ENCODE measurements at regions not wholly inside any gene's neighbourhood (a gene's known extent, or its start where the extent isn't known, plus 50 kb on each side); places are given as distances from the start of the nearest gene placed in this dataset.
A peak's percentile ranks its signal among the peaks of the same experiment; 100 is the strongest.
"Not testable (repeated sequence)": the region's sequence is repeated elsewhere in the genome, so short reads cannot be mapped to it uniquely, and the experiment has no call there.

DNA sequence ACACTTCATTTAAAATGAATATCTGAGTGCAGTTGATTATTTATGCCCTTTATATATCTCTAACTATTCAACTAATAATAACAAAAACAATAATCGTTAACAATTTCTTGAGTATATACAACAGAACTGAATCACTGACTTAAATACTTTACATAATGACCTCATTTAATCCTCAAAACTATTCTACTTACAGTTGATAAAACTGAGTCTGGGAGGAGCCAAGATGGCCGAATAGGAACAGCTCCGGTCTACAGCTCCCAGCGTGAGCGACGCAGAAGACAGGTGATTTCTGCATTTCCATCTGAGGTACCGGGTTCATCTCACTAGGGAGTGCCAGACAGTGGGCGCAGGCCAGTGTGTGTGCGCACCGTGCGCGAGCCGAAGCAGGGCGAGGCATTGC, 163.6 kb downstream of the LRRN1 start:
- H3K36me3 ChIP-seq (ENCODE audit: control insufficient read depth in 5 of 5, insufficient read depth in 5 of 5, low read length in 5 of 5); H3K27ac ChIP-seq (ENCODE audit: low read depth, low read length); H3K4me1 ChIP-seq (ENCODE audit: control insufficient read depth in 5 of 5, insufficient read depth in 5 of 5, low read length in 5 of 5): not testable (repeated sequence)

DNA sequence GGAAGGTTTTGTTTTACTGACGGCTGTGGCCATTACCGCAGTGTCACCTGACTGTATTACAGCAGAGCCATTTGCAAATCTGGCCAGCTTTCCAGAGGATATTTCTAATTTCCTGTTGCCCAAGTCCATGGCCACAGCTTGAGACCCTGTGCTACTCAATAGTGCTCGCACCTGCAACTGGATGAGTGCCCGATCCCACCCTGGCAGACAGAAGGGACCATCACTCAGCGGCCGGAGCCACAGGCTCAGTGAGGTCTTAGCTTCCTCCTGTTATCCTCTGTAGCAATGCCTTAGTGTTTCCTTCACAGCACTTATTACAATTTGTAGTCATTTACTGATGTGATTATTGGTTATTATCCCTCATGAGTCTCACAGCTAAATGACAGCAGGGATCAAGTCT, 184.8 kb downstream of the LRRN1 start:
- no peaks in the 10 kb centered on the region for H3K36me3 ChIP-seq (ENCODE audit: control insufficient read depth in 5 of 5, insufficient read depth in 5 of 5, low read length in 5 of 5)

More for the DNA sequence above, 163.6 kb downstream of the LRRN1 start:
- H3K4me3 ChIP-seq (ENCODE audit: low read depth in 1 of 5, low read length in 5 of 5); H3K9me3 ChIP-seq (ENCODE audit: control insufficient read depth in 5 of 5, low read length in 5 of 5); H3K27me3 ChIP-seq (ENCODE audit: control insufficient read depth in 5 of 5, insufficient read depth in 4 of 5, low read length in 5 of 5); H3K9ac ChIP-seq (ENCODE audit: low read length in 5 of 5): not testable (repeated sequence)

DNA sequence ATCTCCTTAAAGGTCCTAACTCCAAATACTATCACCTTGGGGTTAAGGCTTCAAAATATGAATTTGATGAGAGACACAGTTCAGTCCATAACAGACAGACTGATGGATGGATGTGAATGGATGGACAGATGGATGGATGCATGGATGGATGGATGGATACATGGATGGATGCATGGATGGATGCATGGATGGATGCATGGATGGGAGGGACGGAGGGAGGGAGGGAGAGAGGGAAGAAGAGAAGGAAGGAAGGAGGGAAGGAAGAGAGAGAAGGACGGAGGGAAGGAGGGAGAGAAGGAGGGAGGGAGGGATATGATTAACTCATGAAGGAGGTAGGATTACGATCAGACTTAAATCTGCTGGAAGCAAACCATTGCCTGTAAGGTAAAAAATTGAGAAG, 192.4 kb downstream of the LRRN1 start:
- no peaks in the 10 kb centered on the region for H3K4me1 ChIP-seq (ENCODE audit: control insufficient read depth in 5 of 5, insufficient read depth in 5 of 5, low read length in 5 of 5)

More for the DNA sequence above, 184.8 kb downstream of the LRRN1 start:
- Histone ChIP-seq H3K9ac (ENCODE audit: low read length in 5 of 5) (no peak overlapping the region), H3K27me3 (ENCODE audit: control insufficient read depth in 5 of 5, insufficient read depth in 4 of 5, low read length in 5 of 5) (no peaks in the 10 kb centered on the region), H3K9me3 (ENCODE audit: control insufficient read depth in 5 of 5, low read length in 5 of 5) (no peaks in the 10 kb centered on the region), H3K27ac (ENCODE audit: low read depth, low read length) (no peak overlapping the region), H3K4me3 (ENCODE audit: low read depth in 1 of 5, low read length in 5 of 5) (no peak overlapping the region), H3K4me1 (ENCODE audit: control insufficient read depth in 5 of 5, insufficient read depth in 5 of 5, low read length in 5 of 5) (no peaks in the 10 kb centered on the region)

GRCh38 chr3:3992312-3992874, 193.2 kb downstream of the LRRN1 start:
- Histone ChIP-seq H3K36me3 (ENCODE audit: control insufficient read depth in 5 of 5, insufficient read depth in 5 of 5, low read length in 5 of 5) (no peaks in the 10 kb centered on the region), H3K27me3 (ENCODE audit: control insufficient read depth in 5 of 5, insufficient read depth in 4 of 5, low read length in 5 of 5) (no peaks in the 10 kb centered on the region)

More for the DNA sequence above, 192.4 kb downstream of the LRRN1 start:
- Histone ChIP-seq H3K36me3 (ENCODE audit: control insufficient read depth in 5 of 5, insufficient read depth in 5 of 5, low read length in 5 of 5) (no peaks in the 10 kb centered on the region), H3K27ac (ENCODE audit: low read depth, low read length) (no peak overlapping the region), H3K9ac (ENCODE audit: low read length in 5 of 5) (no peak overlapping the region), H3K9me3 (ENCODE audit: control insufficient read depth in 5 of 5, low read length in 5 of 5) (no peaks in the 10 kb centered on the region), H3K4me3 (ENCODE audit: low read depth in 1 of 5, low read length in 5 of 5) (no peak overlapping the region), H3K27me3 (ENCODE audit: control insufficient read depth in 5 of 5, insufficient read depth in 4 of 5, low read length in 5 of 5) (no peaks in the 10 kb centered on the region)

GRCh38 chr3:3998140-3998922, 199.1 kb downstream of the LRRN1 start:
- no peaks in the 10 kb centered on the region for H3K27me3 ChIP-seq (ENCODE audit: control insufficient read depth in 5 of 5, insufficient read depth in 4 of 5, low read length in 5 of 5)
- no peak overlapping the region for H3K9ac ChIP-seq (ENCODE audit: low read length in 5 of 5)
- H3K4me3 ChIP-seq (ENCODE audit: low read depth in 1 of 5, low read length in 5 of 5), result no peak overlapping the region
- H3K9me3 ChIP-seq (ENCODE audit: control insufficient read depth in 5 of 5, low read length in 5 of 5), result peaks cover 0 to 3% (median 0%) of the 10 kb centered on the region in 5 donors
- H3K4me1 ChIP-seq (ENCODE audit: control insufficient read depth in 5 of 5, insufficient read depth in 5 of 5, low read length in 5 of 5), result peaks cover 0 to 2% (median 0%) of the 10 kb centered on the region in 5 donors
- H3K27ac ChIP-seq (ENCODE audit: low read depth, low read length), result no peak overlapping the region
- no peaks in the 10 kb centered on the region for H3K36me3 ChIP-seq (ENCODE audit: control insufficient read depth in 5 of 5, insufficient read depth in 5 of 5, low read length in 5 of 5)

More at GRCh38 chr3:3992312-3992874, 193.2 kb downstream of the LRRN1 start:
- no peaks in the 10 kb centered on the region for H3K4me1 ChIP-seq (ENCODE audit: control insufficient read depth in 5 of 5, insufficient read depth in 5 of 5, low read length in 5 of 5)
- no peaks in the 10 kb centered on the region for H3K9me3 ChIP-seq (ENCODE audit: control insufficient read depth in 5 of 5, low read length in 5 of 5)
- no peak overlapping the region for H3K27ac ChIP-seq (ENCODE audit: low read depth, low read length)
- no peak overlapping the region for H3K9ac ChIP-seq (ENCODE audit: low read length in 5 of 5)
- H3K4me3 ChIP-seq (ENCODE audit: low read depth in 1 of 5, low read length in 5 of 5), result no peak overlapping the region

GRCh38 chr3:3999340-3999739, 200.1 kb downstream of the LRRN1 start:
- H3K9me3 ChIP-seq (ENCODE audit: control insufficient read depth in 5 of 5, low read length in 5 of 5); H3K4me3 ChIP-seq (ENCODE audit: low read depth in 1 of 5, low read length in 5 of 5); H3K36me3 ChIP-seq (ENCODE audit: control insufficient read depth in 5 of 5, insufficient read depth in 5 of 5, low read length in 5 of 5); H3K9ac ChIP-seq (ENCODE audit: low read length in 5 of 5); H3K4me1 ChIP-seq (ENCODE audit: control insufficient read depth in 5 of 5, insufficient read depth in 5 of 5, low read length in 5 of 5); H3K27ac ChIP-seq (ENCODE audit: low read depth, low read length); H3K27me3 ChIP-seq (ENCODE audit: control insufficient read depth in 5 of 5, insufficient read depth in 4 of 5, low read length in 5 of 5): not testable (repeated sequence)

- peaks cover 0 to 3% (median 0%) of the 10 kb centered on the region in 5 donors for H3K9me3 ChIP-seq (ENCODE audit: control insufficient read depth in 5 of 5, low read length in 5 of 5)
- no peak overlapping the region for H3K27ac ChIP-seq (ENCODE audit: low read depth, low read length)
- no peaks in the 10 kb centered on the region for H3K36me3 ChIP-seq (ENCODE audit: control insufficient read depth in 5 of 5, insufficient read depth in 5 of 5, low read length in 5 of 5)
- peaks cover 0 to 2% (median 0%) of the 10 kb centered on the region in 5 donors for H3K4me1 ChIP-seq (ENCODE audit: control insufficient read depth in 5 of 5, insufficient read depth in 5 of 5, low read length in 5 of 5)
- no peaks in the 10 kb centered on the region for H3K27me3 ChIP-seq (ENCODE audit: control insufficient read depth in 5 of 5, insufficient read depth in 4 of 5, low read length in 5 of 5)
- H3K9ac ChIP-seq (ENCODE audit: low read length in 5 of 5), result no peak overlapping the region
- no peak overlapping the region for H3K4me3 ChIP-seq (ENCODE audit: low read depth in 1 of 5, low read length in 5 of 5)
Observed at GRCh38 chr3:4001976-4002375, 202.7 kb downstream of the LRRN1 start.

GRCh38 chr3:4006288-4006687, 207.1 kb downstream of the LRRN1 start:
- Histone ChIP-seq H3K4me3 (ENCODE audit: low read depth in 1 of 5, low read length in 5 of 5) (no peak overlapping the region), H3K9ac (ENCODE audit: low read length in 5 of 5) (no peak overlapping the region), H3K27me3 (ENCODE audit: control insufficient read depth in 5 of 5, insufficient read depth in 4 of 5, low read length in 5 of 5) (no peaks in the 10 kb centered on the region), H3K36me3 (ENCODE audit: control insufficient read depth in 5 of 5, insufficient read depth in 5 of 5, low read length in 5 of 5) (no peaks in the 10 kb centered on the region), H3K4me1 (ENCODE audit: control insufficient read depth in 5 of 5, insufficient read depth in 5 of 5, low read length in 5 of 5) (peaks cover 0 to 7% (median 0%) of the 10 kb centered on the region in 5 donors), H3K27ac (ENCODE audit: low read depth, low read length) (no peak overlapping the region), H3K9me3 (ENCODE audit: control insufficient read depth in 5 of 5, low read length in 5 of 5) (no peaks in the 10 kb centered on the region)

DNA sequence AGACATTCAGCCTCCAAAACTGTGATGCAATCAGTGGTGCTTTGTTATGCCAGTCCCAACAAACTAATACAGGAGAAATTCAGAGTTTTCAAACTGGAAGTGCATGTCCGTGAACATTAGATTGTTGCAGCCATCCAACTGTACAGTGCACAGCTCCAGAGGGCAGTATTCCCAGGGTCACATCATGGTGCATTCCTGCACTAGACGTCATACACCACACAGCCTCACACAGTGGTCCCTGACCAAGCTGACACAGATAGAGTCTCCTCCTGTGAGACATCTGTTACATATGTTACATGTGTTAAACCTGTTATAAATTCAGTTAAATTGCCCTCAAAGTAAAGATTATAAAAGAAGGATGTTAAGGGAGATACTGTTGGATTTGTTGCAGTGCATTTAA, 209.0 kb downstream of the LRRN1 start:
- H3K27ac ChIP-seq (ENCODE audit: low read depth, low read length), result no peak overlapping the region
- no peak overlapping the region for H3K9ac ChIP-seq (ENCODE audit: low read length in 5 of 5)
- peaks cover 0 to 10% (median 0%) of the 10 kb centered on the region in 5 donors for H3K4me1 ChIP-seq (ENCODE audit: control insufficient read depth in 5 of 5, insufficient read depth in 5 of 5, low read length in 5 of 5)
- no peaks in the 10 kb centered on the region for H3K27me3 ChIP-seq (ENCODE audit: control insufficient read depth in 5 of 5, insufficient read depth in 4 of 5, low read length in 5 of 5)
- H3K36me3 ChIP-seq (ENCODE audit: control insufficient read depth in 5 of 5, insufficient read depth in 5 of 5, low read length in 5 of 5), result no peaks in the 10 kb centered on the region
- H3K4me3 ChIP-seq (ENCODE audit: low read depth in 1 of 5, low read length in 5 of 5), result no peak overlapping the region
- no peaks in the 10 kb centered on the region for H3K9me3 ChIP-seq (ENCODE audit: control insufficient read depth in 5 of 5, low read length in 5 of 5)

- H3K4me3 ChIP-seq (ENCODE audit: low read depth in 1 of 5, low read length in 5 of 5), result no peak overlapping the region
- no peaks in the 10 kb centered on the region for H3K27me3 ChIP-seq (ENCODE audit: control insufficient read depth in 5 of 5, insufficient read depth in 4 of 5, low read length in 5 of 5)
- H3K4me1 ChIP-seq (ENCODE audit: control insufficient read depth in 5 of 5, insufficient read depth in 5 of 5, low read length in 5 of 5), result peaks cover 0 to 10% (median 0%) of the 10 kb centered on the region in 5 donors
- H3K9ac ChIP-seq (ENCODE audit: low read length in 5 of 5), result peak overlapping the region in 1 of 5 donors; percentile 2
- no peaks in the 10 kb centered on the region for H3K36me3 ChIP-seq (ENCODE audit: control insufficient read depth in 5 of 5, insufficient read depth in 5 of 5, low read length in 5 of 5)
- H3K9me3 ChIP-seq (ENCODE audit: control insufficient read depth in 5 of 5, low read length in 5 of 5), result no peaks in the 10 kb centered on the region
- H3K27ac ChIP-seq (ENCODE audit: low read depth, low read length), result peak overlapping the region; percentile 26
Observed at GRCh38 chr3:4011166-4011565, 211.9 kb downstream of the LRRN1 start.
